ENCODE measurements at regions not wholly inside any gene's neighbourhood (a gene's known extent, or its start where the extent isn't known, plus 50 kb on each side); places are given as distances from the start of the nearest gene placed in this dataset.

DNA sequence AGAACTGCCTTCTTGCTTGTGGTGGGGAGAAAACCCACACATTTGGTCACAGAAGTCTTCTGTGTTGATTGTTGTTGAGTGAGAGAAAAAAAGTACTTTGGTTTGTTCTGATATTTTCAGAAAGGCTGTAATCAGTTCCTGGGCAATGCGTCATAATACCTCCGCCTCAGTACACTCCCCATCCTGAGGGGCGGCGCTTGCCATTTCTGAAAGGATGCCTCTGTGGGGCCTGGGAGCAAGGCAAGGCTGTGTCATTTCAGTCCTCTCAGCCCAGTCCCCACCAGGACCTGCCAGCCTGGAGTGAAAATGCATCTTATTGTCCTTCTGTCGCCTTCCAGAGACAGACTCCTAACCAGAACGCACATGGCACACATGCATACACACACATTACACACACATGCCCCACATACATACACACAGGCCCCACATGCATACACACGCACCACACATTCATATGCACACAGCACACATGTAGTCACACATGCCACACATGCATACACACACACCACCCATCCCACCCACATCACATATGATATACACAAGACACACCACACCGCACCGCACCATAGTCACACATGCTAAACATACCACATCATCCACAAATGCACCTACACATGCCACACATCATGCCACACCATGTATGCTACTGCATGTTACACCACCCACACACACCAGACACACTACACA lies 90.0 kb downstream of the CXCL12 start:
- no peak overlapping the region for H3K4me3 Mint-ChIP-seq (ENCODE audit: unreplicated experiment)
- TF ChIP-seq, protein P1, sequence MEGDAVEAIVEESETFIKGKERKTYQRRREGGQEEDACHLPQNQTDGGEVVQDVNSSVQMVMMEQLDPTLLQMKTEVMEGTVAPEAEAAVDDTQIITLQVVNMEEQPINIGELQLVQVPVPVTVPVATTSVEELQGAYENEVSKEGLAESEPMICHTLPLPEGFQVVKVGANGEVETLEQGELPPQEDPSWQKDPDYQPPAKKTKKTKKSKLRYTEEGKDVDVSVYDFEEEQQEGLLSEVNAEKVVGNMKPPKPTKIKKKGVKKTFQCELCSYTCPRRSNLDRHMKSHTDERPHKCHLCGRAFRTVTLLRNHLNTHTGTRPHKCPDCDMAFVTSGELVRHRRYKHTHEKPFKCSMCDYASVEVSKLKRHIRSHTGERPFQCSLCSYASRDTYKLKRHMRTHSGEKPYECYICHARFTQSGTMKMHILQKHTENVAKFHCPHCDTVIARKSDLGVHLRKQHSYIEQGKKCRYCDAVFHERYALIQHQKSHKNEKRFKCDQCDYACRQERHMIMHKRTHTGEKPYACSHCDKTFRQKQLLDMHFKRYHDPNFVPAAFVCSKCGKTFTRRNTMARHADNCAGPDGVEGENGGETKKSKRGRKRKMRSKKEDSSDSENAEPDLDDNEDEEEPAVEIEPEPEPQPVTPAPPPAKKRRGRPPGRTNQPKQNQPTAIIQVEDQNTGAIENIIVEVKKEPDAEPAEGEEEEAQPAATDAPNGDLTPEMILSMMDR (IDR thresholded peaks at IDR 0.05) = no peak
- H3K4me1 Mint-ChIP-seq (ENCODE audit: unreplicated experiment) = peaks cover 10% of the 10 kb centered on the region
- no peaks in the 10 kb centered on the region for H3K9me3 Mint-ChIP-seq (ENCODE audit: unreplicated experiment)
- H3K36me3 Mint-ChIP-seq (ENCODE audit: unreplicated experiment) = no peaks in the 10 kb centered on the region
- H3K27me3 Mint-ChIP-seq (ENCODE audit: unreplicated experiment) = peaks cover 11% of the 10 kb centered on the region
- DNase-seq (ENCODE audit: extremely low spot score, unreplicated experiment) = no peak
- no peak overlapping the region for H3K27ac Mint-ChIP-seq (ENCODE audit: unreplicated experiment)

DNA sequence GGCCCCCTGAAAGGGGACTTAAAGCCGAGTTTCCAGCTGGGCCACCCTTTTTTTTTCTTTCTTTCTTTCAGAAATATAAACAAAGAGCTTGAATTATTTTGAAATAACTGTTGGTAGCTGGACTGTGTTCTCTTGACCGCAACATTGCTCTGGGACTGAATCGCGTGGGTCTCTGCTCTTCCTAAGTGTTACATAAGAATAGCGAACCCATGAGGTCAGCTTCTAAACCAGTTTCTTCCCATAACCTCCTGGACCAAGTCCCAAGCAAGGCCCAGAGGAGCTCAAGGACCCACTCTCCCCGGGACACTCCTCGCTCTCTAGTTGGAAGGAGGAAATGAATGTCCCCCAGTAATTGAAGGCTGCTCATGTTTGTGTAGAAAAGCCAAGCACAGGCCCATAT lies 91.1 kb downstream of the CXCL12 start:
- Mint-ChIP-seq H3K27ac (ENCODE audit: unreplicated experiment) (no peak overlapping the region), H3K4me1 (ENCODE audit: unreplicated experiment) (peaks cover 8% of the 10 kb centered on the region), H3K36me3 (ENCODE audit: unreplicated experiment) (no peaks in the 10 kb centered on the region), H3K9me3 (ENCODE audit: unreplicated experiment) (no peaks in the 10 kb centered on the region), H3K4me3 (ENCODE audit: unreplicated experiment) (no peak overlapping the region), H3K27me3 (ENCODE audit: unreplicated experiment) (peaks cover 11% of the 10 kb centered on the region)
- DNase-seq (ENCODE audit: extremely low spot score, unreplicated experiment) = no peak
- TF ChIP-seq, protein P1 (IDR thresholded peaks at IDR 0.05) = no peak

DNA sequence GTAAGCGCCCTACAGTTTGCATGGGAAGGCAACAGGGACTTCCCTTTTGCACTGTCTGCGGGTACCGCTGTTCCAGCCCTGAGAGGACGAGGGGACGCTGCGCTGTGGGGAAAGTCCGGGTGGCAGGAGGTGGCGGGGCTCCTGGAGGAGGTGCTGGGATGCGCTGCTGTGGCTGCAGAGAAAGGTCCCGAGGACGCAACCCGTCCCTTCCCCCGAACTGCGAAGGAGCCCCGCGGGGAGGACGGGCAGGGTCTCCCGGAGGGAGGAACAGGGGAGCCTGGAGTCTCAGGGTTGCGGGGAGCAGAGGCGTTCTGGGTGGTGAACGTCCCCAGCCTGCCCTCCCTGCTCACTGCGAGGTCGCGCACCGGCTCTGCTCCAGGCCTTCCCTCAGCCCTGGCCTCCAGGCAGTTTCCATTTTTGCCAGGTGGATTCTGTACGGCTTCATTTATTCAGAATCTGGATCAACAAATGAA lies 91.6 kb downstream of the CXCL12 start:
- no peaks in the 10 kb centered on the region for H3K36me3 Mint-ChIP-seq (ENCODE audit: unreplicated experiment)
- TF ChIP-seq, protein P1 (IDR thresholded peaks at IDR 0.05) = no peak
- no peak overlapping the region for H3K27ac Mint-ChIP-seq (ENCODE audit: unreplicated experiment)
- peaks cover 4% of the 10 kb centered on the region for H3K4me1 Mint-ChIP-seq (ENCODE audit: unreplicated experiment)
- H3K27me3 Mint-ChIP-seq (ENCODE audit: unreplicated experiment) = peaks cover 11% of the 10 kb centered on the region
- no peak overlapping the region for H3K4me3 Mint-ChIP-seq (ENCODE audit: unreplicated experiment)
- no peaks in the 10 kb centered on the region for H3K9me3 Mint-ChIP-seq (ENCODE audit: unreplicated experiment)
- no peak for DNase-seq (ENCODE audit: extremely low spot score, unreplicated experiment)

DNA sequence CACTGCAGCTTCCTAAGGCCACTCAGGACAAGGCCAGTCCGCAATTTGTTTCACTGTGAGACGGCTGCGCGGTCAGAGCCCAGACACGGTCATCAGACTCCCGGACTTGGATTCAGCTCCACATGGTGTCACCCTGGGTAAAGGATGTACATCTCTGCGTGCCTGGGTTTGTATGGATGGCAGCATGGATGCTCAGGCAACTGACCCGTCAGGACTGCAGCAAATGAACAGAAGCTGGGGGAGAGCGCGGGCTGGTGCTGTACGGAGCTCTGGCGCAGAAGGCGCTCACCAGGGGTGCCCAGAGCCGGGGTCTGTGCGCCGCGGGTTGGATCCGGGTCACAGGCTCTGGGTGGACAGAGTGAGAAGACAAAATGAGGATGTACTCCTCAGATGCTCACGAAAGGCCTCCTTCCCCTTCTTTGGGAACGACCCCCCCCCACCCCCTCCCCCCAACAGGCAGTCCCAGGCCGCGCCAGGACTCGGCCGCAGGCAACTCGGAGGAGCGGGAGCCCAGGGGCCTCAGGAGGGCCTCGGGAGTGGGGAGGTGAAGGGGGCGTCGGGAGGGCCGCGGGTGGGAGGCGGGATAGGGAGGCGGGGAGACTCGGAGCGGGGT lies 92.4 kb downstream of the CXCL12 start:
- TF ChIP-seq, protein P1 (IDR thresholded peaks at IDR 0.05) = no peak
- Mint-ChIP-seq H3K36me3 (ENCODE audit: unreplicated experiment) (no peaks in the 10 kb centered on the region), H3K9me3 (ENCODE audit: unreplicated experiment) (no peaks in the 10 kb centered on the region), H3K4me3 (ENCODE audit: unreplicated experiment) (no peak overlapping the region), H3K4me1 (ENCODE audit: unreplicated experiment) (no peaks in the 10 kb centered on the region), H3K27ac (ENCODE audit: unreplicated experiment) (no peak overlapping the region), H3K27me3 (ENCODE audit: unreplicated experiment) (peaks cover 9% of the 10 kb centered on the region)
- no peak for DNase-seq (ENCODE audit: extremely low spot score, unreplicated experiment)

DNA sequence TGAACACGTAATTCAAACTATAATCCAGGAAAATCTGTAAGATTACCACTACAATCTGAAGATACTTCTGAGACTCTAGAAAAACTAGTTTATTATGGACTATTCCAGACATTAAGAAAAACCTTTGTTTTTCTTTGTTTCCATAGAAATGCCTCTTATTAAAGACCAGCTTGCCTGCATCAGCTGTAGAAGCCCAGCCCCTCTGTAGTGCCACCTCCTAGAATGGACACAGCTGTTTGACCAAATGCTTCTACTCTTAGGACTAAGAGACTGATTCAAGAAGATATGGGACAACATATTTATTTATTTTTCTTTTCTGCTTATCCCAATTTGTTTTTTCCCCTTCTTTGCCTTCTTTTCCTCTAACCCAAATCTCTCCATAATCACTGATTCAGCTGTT lies 93.8 kb downstream of the CXCL12 start:
- H3K9me3 Mint-ChIP-seq (ENCODE audit: unreplicated experiment) = no peaks in the 10 kb centered on the region
- TF ChIP-seq, protein P1 (IDR thresholded peaks at IDR 0.05) = no peak
- no peaks in the 10 kb centered on the region for H3K36me3 Mint-ChIP-seq (ENCODE audit: unreplicated experiment)
- H3K4me1 Mint-ChIP-seq (ENCODE audit: unreplicated experiment) = peaks cover 4% of the 10 kb centered on the region
- no peak for DNase-seq (ENCODE audit: extremely low spot score, unreplicated experiment)
- peaks cover 18% of the 10 kb centered on the region for H3K27me3 Mint-ChIP-seq (ENCODE audit: unreplicated experiment)
- no peak overlapping the region for H3K27ac Mint-ChIP-seq (ENCODE audit: unreplicated experiment)
- H3K4me3 Mint-ChIP-seq (ENCODE audit: unreplicated experiment) = no peak overlapping the region

Data from osteocyte (in vitro differentiated cells).